H1 (cell line): ENCODE measurements at regions not wholly inside any gene's neighbourhood (a gene's known extent, or its start where the extent isn't known, plus 50 kb on each side); places are given as distances from the start of the nearest gene placed in this dataset.

Source experiments
- CTCF ChIA-PET: fragments of 300-600 bp; sonication (Branson Sonifier 250); formaldehyde crosslinking; loops from one replicate; lab custom pipeline; 2021; ENCODE audit not compliant: partially characterized antibody; lab: Charles Lee
- POLR2A ChIA-PET: fragments of 300-600 bp; sonication (Branson Sonifier 250); formaldehyde crosslinking; loops from one replicate; lab custom pipeline; 2021; ENCODE audit warnings: inconsistent platforms; ENCODE audit not compliant: partially characterized antibody; lab: Charles Lee
- DNase-seq, 2 experiments: peaks; one replicate each; pipeline versions ENCODE4 v3.0.0 to v3.0.0-alpha.2; 2010 to 2022; ENCODE audit warnings: low spot score in 2 of 2, low read depth in 1 of 2, mixed read lengths in 1 of 2
- FAIRE-seq: peaks from 2 replicates; lab custom pipeline; 2011; peaks lifted over from hg19 to GRCh38; lab: Jason Lieb, UNC
- H2AFZ ChIP-seq: 2 replicates; pipeline ENCODE4 v1.8.1; 2012; ENCODE audit warnings: low read length, inconsistent platforms
- H2AK5ac ChIP-seq: 2 replicates; pipeline ENCODE4 v1.6.1; 2013; ENCODE audit warnings: low read depth, low read length
- H2BK120ac ChIP-seq: replicated peaks from 2 replicates; pipeline ENCODE3; 2013; ENCODE audit warnings: low read depth, low read length, inconsistent platforms
- H2BK12ac ChIP-seq: 2 replicates; pipeline ENCODE4 v1.6.1; 2013; ENCODE audit warnings: low read depth, low read length
- H2BK15ac ChIP-seq: 2 replicates; pipeline ENCODE4 v1.6.1; 2013; ENCODE audit warnings: low read length
- H2BK20ac ChIP-seq: 2 replicates; pipeline ENCODE4 v1.6.1; 2013; ENCODE audit warnings: low read length
- H2BK5ac ChIP-seq: 2 replicates; pipeline ENCODE4 v1.6.1; 2013; ENCODE audit warnings: low read depth, low read length
- H3K14ac ChIP-seq: 2 replicates; pipeline ENCODE4 v1.6.1; 2013; ENCODE audit warnings: inconsistent platforms; ENCODE audit not compliant: insufficient read length
- H3K18ac ChIP-seq: 2 replicates; pipeline ENCODE4 v1.6.1; 2013; ENCODE audit warnings: low read length; ENCODE audit errors: extremely low read depth
- H3K23ac ChIP-seq: 2 replicates; pipeline ENCODE4 v1.6.1; 2013; ENCODE audit warnings: inconsistent platforms; ENCODE audit not compliant: insufficient read length
- H3K23me2 ChIP-seq: 2 replicates; pipeline ENCODE4 v1.6.1; 2013; ENCODE audit warnings: low read depth, low read length
- H3K27ac ChIP-seq: 2 replicates; pipeline ENCODE4 v1.6.1; 2011; ENCODE audit warnings: low read depth, low read length, inconsistent platforms
- H3K27me3 ChIP-seq, 4 experiments: replicated peaks in 1 of 4; 1 replicate in 1 of 4; 2 replicates in 3 of 4; pipeline versions ENCODE4 v1.6.1 to v1.8.1; 2011 to 2013; ENCODE audit warnings: low read length in 3 of 4, mild to moderate bottlenecking in 3 of 4, inconsistent platforms in 2 of 4, mixed read lengths in 2 of 4, moderate library complexity in 1 of 4; ENCODE audit not compliant: control insufficient read depth in 3 of 4, insufficient read depth in 3 of 4; ENCODE audit errors: extremely low read depth in 1 of 4
- H3K36me3 ChIP-seq, 4 experiments: 2 replicates each; pipeline versions ENCODE4 v1.6.1 to v1.8.1; 2011 to 2013; ENCODE audit warnings: mild to moderate bottlenecking in 4 of 4, low read length in 3 of 4, moderate library complexity in 2 of 4, control low read depth in 1 of 4, inconsistent platforms in 1 of 4; ENCODE audit not compliant: insufficient read depth in 4 of 4, control insufficient read depth in 2 of 4
- H3K4ac ChIP-seq: replicated peaks from 2 replicates; pipeline ENCODE3; 2013; ENCODE audit warnings: low read length, low read depth, mixed read lengths, inconsistent platforms; ENCODE audit not compliant: insufficient read length
- H3K4me1 ChIP-seq, 4 experiments: replicated peaks in 1 of 4; 1 replicate in 1 of 4; 2 replicates in 3 of 4; pipeline versions ENCODE4 v1.6.1 to v1.8.1; 2011 to 2013; ENCODE audit warnings: low read length in 3 of 4, inconsistent platforms in 2 of 4, mixed read lengths in 1 of 4; ENCODE audit not compliant: insufficient read depth in 4 of 4, control insufficient read depth in 3 of 4
- H3K4me2 ChIP-seq, 2 experiments: 2 replicates each; pipeline versions ENCODE4 v1.6.1 to v1.8.1; 2011 to 2013; ENCODE audit warnings: low read depth in 2 of 2, low read length in 2 of 2, control low read depth in 1 of 2, inconsistent platforms in 1 of 2, mild to moderate bottlenecking in 1 of 2; ENCODE audit not compliant: insufficient read depth in 1 of 2
- H3K4me3 ChIP-seq, 4 experiments: fragments of 200-600, 300-600 bp in 1 of 4; sonication (generic), shearing (Covaris generic), sonication (Bioruptor Twin) in 1 of 4; 2 replicates each; pipeline versions ENCODE4 v1.5.1 to v1.8.1; 2011 to 2016; ENCODE audit warnings: low read length in 4 of 4, low read depth in 3 of 4, control low read depth in 2 of 4, inconsistent platforms in 2 of 4, mild to moderate bottlenecking in 2 of 4, mixed read lengths in 1 of 4, moderate library complexity in 1 of 4; ENCODE audit not compliant: insufficient read depth in 2 of 4; ENCODE audit errors: extremely low read depth in 1 of 4
- H3K56ac ChIP-seq: replicated peaks from 2 replicates; pipeline ENCODE3; 2013; ENCODE audit warnings: low read depth, mild to moderate bottlenecking, mixed read lengths, low read length, inconsistent platforms; ENCODE audit not compliant: insufficient read length
- H3K79me1 ChIP-seq: 2 replicates; pipeline ENCODE4 v1.6.1; 2013; ENCODE audit warnings: low read depth, low read length, control low read depth
- H3K79me2 ChIP-seq, 2 experiments: 2 replicates each; pipeline versions ENCODE4 v1.6.1 to v1.8.1; 2012 to 2013; ENCODE audit warnings: low read length in 2 of 2, mild to moderate bottlenecking in 2 of 2, inconsistent platforms in 1 of 2; ENCODE audit not compliant: insufficient read depth in 2 of 2, control insufficient read depth in 1 of 2
- H3K9ac ChIP-seq, 4 experiments: replicated peaks in 1 of 4; 1 replicate in 1 of 4; 2 replicates in 3 of 4; pipeline versions ENCODE4 v1.6.1 to v1.8.1; 2011 to 2013; ENCODE audit warnings: low read depth in 3 of 4, low read length in 3 of 4, control low read depth in 2 of 4, mild to moderate bottlenecking in 2 of 4, moderate library complexity in 2 of 4, inconsistent platforms in 1 of 4; ENCODE audit errors: extremely low read depth in 1 of 4
- H3K9me3 ChIP-seq, 2 experiments: 2 replicates each; pipeline versions ENCODE4 v1.6.1 to v1.8.1; 2012 to 2013; ENCODE audit warnings: mild to moderate bottlenecking in 2 of 2, moderate library complexity in 2 of 2, control low read depth in 1 of 2, inconsistent platforms in 1 of 2, low read depth in 1 of 2, low read length in 1 of 2, mixed read lengths in 1 of 2; ENCODE audit not compliant: insufficient read depth in 2 of 2
- H4K20me1 ChIP-seq, 2 experiments: replicated peaks in 1 of 2; 2 replicates each; pipeline versions ENCODE3 to v1.8.1; 2011 to 2013; ENCODE audit warnings: inconsistent platforms in 2 of 2, low read length in 2 of 2, mild to moderate bottlenecking in 1 of 2; ENCODE audit not compliant: insufficient read depth in 2 of 2, control insufficient read depth in 1 of 2
- H4K5ac ChIP-seq: 2 replicates; pipeline ENCODE4 v1.6.1; 2013; ENCODE audit warnings: low read length, low read depth, mixed read lengths, inconsistent platforms; ENCODE audit not compliant: insufficient read length
- H4K8ac ChIP-seq: 2 replicates; pipeline ENCODE4 v1.8.0; 2013; ENCODE audit warnings: mild to moderate bottlenecking, moderate library complexity, low read length, inconsistent platforms; ENCODE audit not compliant: insufficient read depth; ENCODE audit errors: extremely low read depth
- H4K91ac ChIP-seq: replicated peaks from 2 replicates; pipeline ENCODE3; 2013; ENCODE audit warnings: low read length, mixed read lengths, inconsistent platforms; ENCODE audit not compliant: insufficient read length
- BACH1 ChIP-seq: IDR thresholded peaks from 2 replicates; pipeline ENCODE4 v1.6.1; 2012; ENCODE audit warnings: low read length, improper control_type of control experiment
- MAFK ChIP-seq: IDR thresholded peaks from 2 replicates; pipeline ENCODE4 v1.6.1; 2012; ENCODE audit warnings: low read depth, mild to moderate bottlenecking, improper control_type of control experiment, low read length
- SIN3A ChIP-seq, 2 experiments: IDR thresholded peaks in 1 of 2; conservative IDR thresholded peaks in 1 of 2; 2 replicates each; pipeline ENCODE4 v1.6.1; 2011 to 2012; ENCODE audit warnings: low read length in 2 of 2, improper control_type of control experiment in 1 of 2, low read depth in 1 of 2, mild to moderate bottlenecking in 1 of 2
- SP2 ChIP-seq: IDR thresholded peaks from 2 replicates; pipeline ENCODE4 v1.6.1; 2012; ENCODE audit warnings: mild to moderate bottlenecking, low read length, inconsistent platforms
- WGBS, 2 experiments: shearing (Covaris generic) in 1 of 2; methylation state at CpG; one replicate each; pipeline versions ENCODE4 v1.1.6 to v1.1.7; 2013 to 2015; ENCODE audit warnings: low lambda C conversion rate in 2 of 2, mixed read lengths in 2 of 2, inconsistent platforms in 1 of 2, low coverage in 1 of 2, missing lambda C conversion rate in 1 of 2; ENCODE audit not compliant: insufficient replicate concordance in 2 of 2, insufficient coverage in 1 of 2, insufficient read length in 1 of 2; ENCODE audit errors: extremely low coverage in 1 of 2, missing lambda C conversion rate in 1 of 2; 5-methylcytosine and 5-hydroxymethylcytosine counted together

GRCh38 chr3:120839120-120839519 is 68.9 kb upstream of the STXBP5L start:
- Histone ChIP-seq H3K56ac (no peak overlapping the region), H4K8ac (no peak overlapping the region), H3K4me1 (peaks cover 0 to 5% (median 1%) of the 10 kb centered on the region in 4 experiments; a peak in 1 of 7 replicates), H3K9ac (no peak overlapping the region), H3K14ac (no peak overlapping the region), H2BK20ac (no peak overlapping the region), H2BK5ac (no peak overlapping the region), H2AFZ (no peak overlapping the region), H4K5ac (no peak overlapping the region), H2BK120ac (no peak overlapping the region), H2BK12ac (no peak overlapping the region), H3K27me3 (no peaks in the 10 kb centered on the region), H4K91ac (no peak overlapping the region), H3K9me3 (no peaks in the 10 kb centered on the region), H3K23me2 (no peaks in the 10 kb centered on the region), H3K4ac (no peak overlapping the region), H3K4me3 (no peak overlapping the region), H2BK15ac (no peak overlapping the region), H3K79me1 (no peaks in the 10 kb centered on the region), H3K23ac (no peak overlapping the region), H2AK5ac (no peak overlapping the region), H3K27ac (no peak overlapping the region), H3K79me2 (no peaks in the 10 kb centered on the region), H4K20me1 (no peaks in the 10 kb centered on the region), H3K36me3 (no peaks in the 10 kb centered on the region), H3K4me2 (no peak overlapping the region), H3K18ac (no peak overlapping the region)
- ChIA-PET CTCF (no interaction called here), POLR2A (no interaction called here)
- DNase-seq = no peak
- WGBS, 2 experiments = 60% methylated on average over 4 of the region's 4 CpGs; no CpG with 5 or more reads in 1 of the 2 experiments
- FAIRE-seq = no peak
- peak; percentile 86 for TF ChIP-seq MAFK
- TF ChIP-seq BACH1 = peak; percentile 91
- no peak for TF ChIP-seq SP2
- TF ChIP-seq SIN3A (conservative IDR thresholded peaks at IDR 0.05 in 1 of 2, IDR thresholded peaks at IDR 0.05 in 1 of 2; ENCODE audit: low read depth in 1 of 2, low read length in 2 of 2) = no peak
